MM.1S (cell line): ENCODE measurements at regions not wholly inside any gene's neighbourhood (a gene's known extent, or its start where the extent isn't known, plus 50 kb on each side); places are given as distances from the start of the nearest gene placed in this dataset.

Source experiments
- DNase-seq: peaks from one replicate; pipeline ENCODE4 v3.0.0-alpha.2; 2015
- H2AFZ ChIP-seq: fragments of 300-600 bp; sonication (generic); 2 replicates; pipeline ENCODE4 v1.6.0; 2016; ENCODE audit warnings: antibody characterized with exemption, low read length
- H3F3A ChIP-seq: fragments of 300-600 bp; sonication (generic); 2 replicates; pipeline ENCODE4 v1.6.1; 2016; ENCODE audit warnings: mild to moderate bottlenecking, antibody characterized with exemption, low read length, moderate library complexity, mixed read lengths; ENCODE audit not compliant: insufficient read depth
- H3K27ac ChIP-seq: fragments of 300-600 bp; sonication (generic); 2 replicates; pipeline ENCODE4 v1.5.1; 2016; ENCODE audit warnings: mild to moderate bottlenecking, low read length
- H3K27me3 ChIP-seq: fragments of 300-600 bp; sonication (generic); replicated peaks from 2 replicates; pipeline ENCODE4 v1.6.0; 2016; ENCODE audit warnings: low read length; ENCODE audit not compliant: insufficient read depth
- H3K36me3 ChIP-seq: fragments of 300-600 bp; sonication (generic); replicated peaks from 2 replicates; pipeline ENCODE4 v1.6.1; 2016; ENCODE audit warnings: mild to moderate bottlenecking, low read length, mixed read lengths; ENCODE audit not compliant: insufficient read depth
- H3K4me1 ChIP-seq: fragments of 300-600 bp; sonication (generic); 2 replicates; pipeline ENCODE4 v1.6.1; 2016; ENCODE audit warnings: low read length, mixed read lengths
- H3K4me2 ChIP-seq: fragments of 300-600 bp; sonication (generic); 2 replicates; pipeline ENCODE4 v1.6.0; 2016; ENCODE audit warnings: low read depth, low read length
- H3K4me3 ChIP-seq: fragments of 300-600 bp; sonication (generic); 2 replicates; pipeline ENCODE4 v1.5.1; 2016; ENCODE audit warnings: low read length, mixed read lengths
- H3K79me2 ChIP-seq: fragments of 300-600 bp; sonication (generic); 2 replicates; pipeline ENCODE4 v1.6.1; 2016; ENCODE audit warnings: mixed run types, low read length, mixed read lengths
- H3K9ac ChIP-seq: fragments of 300-600 bp; sonication (generic); 2 replicates; pipeline ENCODE4 v1.6.1; 2016; ENCODE audit warnings: low read length, mixed read lengths
- H3K9me2 ChIP-seq: fragments of 300-600 bp; sonication (generic); replicated peaks from 2 replicates; pipeline ENCODE4 v1.6.1; 2016; ENCODE audit warnings: mild to moderate bottlenecking, low read length, mixed read lengths; ENCODE audit not compliant: insufficient read depth
- H3K9me3 ChIP-seq: fragments of 300-600 bp; sonication (generic); replicated peaks from 2 replicates; pipeline ENCODE4 v1.6.1; 2016; ENCODE audit warnings: mild to moderate bottlenecking, low read length, mixed read lengths; ENCODE audit not compliant: insufficient read depth
- H4K20me1 ChIP-seq: fragments of 300-600 bp; sonication (generic); 2 replicates; pipeline ENCODE4 v1.6.1; 2016; ENCODE audit warnings: mild to moderate bottlenecking, low read length, moderate library complexity, mixed read lengths; ENCODE audit not compliant: insufficient read depth
- EZH2 ChIP-seq: fragments of 300-600 bp; sonication (generic); optimal IDR thresholded peaks from 2 replicates; pipeline ENCODE3; 2017; ENCODE audit warnings: low read depth, mild to moderate bottlenecking, antibody characterized with exemption, low read length, mixed read lengths
- EZH2phosphoT487 ChIP-seq: fragments of 300-600 bp; sonication (generic); IDR thresholded peaks from 2 replicates; pipeline ENCODE4 v1.6.1; 2018; ENCODE audit warnings: antibody characterized with exemption, low read length
- TF ChIP-seq, protein P1 (sequence below): fragments of 300-600 bp; sonication (generic); IDR thresholded peaks from 2 replicates; pipeline ENCODE4 v1.5.1; 2016; ENCODE audit warnings: antibody characterized with exemption, low read length, mixed read lengths

DNA sequence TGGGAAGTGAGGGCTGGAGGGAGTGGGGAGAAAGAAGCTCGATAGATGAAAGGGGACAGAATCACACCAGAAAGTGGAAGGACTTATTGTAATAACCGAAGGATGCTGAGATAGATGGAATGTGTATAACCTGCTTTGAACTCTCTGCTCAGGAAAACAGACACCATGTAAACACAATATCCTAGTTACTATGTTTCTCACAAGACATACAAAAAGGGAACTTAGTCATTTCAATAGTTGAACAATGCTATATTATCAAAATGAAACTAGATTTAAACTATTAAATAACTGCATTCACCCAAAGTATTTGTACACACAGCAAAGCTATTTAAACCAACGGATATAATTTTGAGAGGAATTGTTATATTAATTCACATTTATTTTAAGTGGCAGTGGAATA lies 108.3 kb upstream of the GADL1 start:
- Histone ChIP-seq H3K4me2 (no peak overlapping the region), H3K9ac (no peak overlapping the region), H3K79me2 (no peaks in the 10 kb centered on the region), H3K27ac (no peak overlapping the region), H4K20me1 (no peaks in the 10 kb centered on the region), H3K4me3 (no peak overlapping the region), H3K4me1 (no peaks in the 10 kb centered on the region), H3K27me3 (no peaks in the 10 kb centered on the region), H3F3A (no peaks in the 10 kb centered on the region), H3K9me3 (no peaks in the 10 kb centered on the region), H3K36me3 (no peaks in the 10 kb centered on the region), H3K9me2 (no peaks in the 10 kb centered on the region), H2AFZ (no peak overlapping the region)
- DNase-seq, result no peak
- TF ChIP-seq, protein P1, sequence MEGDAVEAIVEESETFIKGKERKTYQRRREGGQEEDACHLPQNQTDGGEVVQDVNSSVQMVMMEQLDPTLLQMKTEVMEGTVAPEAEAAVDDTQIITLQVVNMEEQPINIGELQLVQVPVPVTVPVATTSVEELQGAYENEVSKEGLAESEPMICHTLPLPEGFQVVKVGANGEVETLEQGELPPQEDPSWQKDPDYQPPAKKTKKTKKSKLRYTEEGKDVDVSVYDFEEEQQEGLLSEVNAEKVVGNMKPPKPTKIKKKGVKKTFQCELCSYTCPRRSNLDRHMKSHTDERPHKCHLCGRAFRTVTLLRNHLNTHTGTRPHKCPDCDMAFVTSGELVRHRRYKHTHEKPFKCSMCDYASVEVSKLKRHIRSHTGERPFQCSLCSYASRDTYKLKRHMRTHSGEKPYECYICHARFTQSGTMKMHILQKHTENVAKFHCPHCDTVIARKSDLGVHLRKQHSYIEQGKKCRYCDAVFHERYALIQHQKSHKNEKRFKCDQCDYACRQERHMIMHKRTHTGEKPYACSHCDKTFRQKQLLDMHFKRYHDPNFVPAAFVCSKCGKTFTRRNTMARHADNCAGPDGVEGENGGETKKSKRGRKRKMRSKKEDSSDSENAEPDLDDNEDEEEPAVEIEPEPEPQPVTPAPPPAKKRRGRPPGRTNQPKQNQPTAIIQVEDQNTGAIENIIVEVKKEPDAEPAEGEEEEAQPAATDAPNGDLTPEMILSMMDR, result no peak
- TF ChIP-seq EZH2 (no peak), EZH2phosphoT487 (no peak)

DNA sequence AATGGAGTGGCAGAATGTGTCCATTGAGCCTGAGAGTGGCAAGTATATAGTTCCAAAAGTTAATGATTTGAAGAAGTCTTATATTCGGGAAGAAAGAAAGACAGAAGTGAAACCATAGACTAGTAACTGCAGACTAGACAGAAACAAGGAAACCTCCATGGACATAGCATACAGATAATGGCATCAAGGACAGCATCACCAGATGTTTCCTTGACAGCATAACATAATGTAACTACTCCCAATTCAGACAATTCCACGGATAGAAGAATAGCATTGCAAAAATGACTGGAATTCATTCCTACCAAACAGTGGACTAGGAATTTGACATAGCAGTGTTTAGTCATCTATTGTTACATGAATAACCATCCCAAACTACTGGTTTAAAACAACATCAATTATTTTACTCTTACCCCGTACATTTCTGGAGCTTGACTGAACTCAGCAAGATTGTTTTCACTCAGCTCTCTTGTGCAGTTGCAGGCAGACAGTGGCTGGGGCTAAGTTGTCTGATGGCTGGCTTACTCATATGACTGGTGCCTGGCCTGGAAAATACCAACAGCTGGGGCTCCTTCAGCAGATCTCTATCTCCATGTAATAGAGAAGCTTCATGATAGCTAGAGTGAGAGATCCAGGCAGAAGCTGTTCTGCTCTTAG lies 109.7 kb upstream of the GADL1 start:
- no peaks in the 10 kb centered on the region for H3K27me3 ChIP-seq
- H4K20me1 ChIP-seq, result no peaks in the 10 kb centered on the region
- no peaks in the 10 kb centered on the region for H3K9me2 ChIP-seq
- no peak overlapping the region for H3K4me3 ChIP-seq
- H3K9ac ChIP-seq, result no peak overlapping the region
- no peaks in the 10 kb centered on the region for H3K4me1 ChIP-seq
- no peak for TF ChIP-seq EZH2
- TF ChIP-seq, protein P1, result no peak
- no peak for TF ChIP-seq EZH2phosphoT487
- no peaks in the 10 kb centered on the region for H3K36me3 ChIP-seq
- H3K9me3 ChIP-seq, result no peaks in the 10 kb centered on the region
- no peaks in the 10 kb centered on the region for H3K79me2 ChIP-seq
- H3K4me2 ChIP-seq, result no peak overlapping the region
- H2AFZ ChIP-seq, result no peak overlapping the region
- no peak for DNase-seq
- H3F3A ChIP-seq, result no peaks in the 10 kb centered on the region
- H3K27ac ChIP-seq, result no peak overlapping the region

DNA sequence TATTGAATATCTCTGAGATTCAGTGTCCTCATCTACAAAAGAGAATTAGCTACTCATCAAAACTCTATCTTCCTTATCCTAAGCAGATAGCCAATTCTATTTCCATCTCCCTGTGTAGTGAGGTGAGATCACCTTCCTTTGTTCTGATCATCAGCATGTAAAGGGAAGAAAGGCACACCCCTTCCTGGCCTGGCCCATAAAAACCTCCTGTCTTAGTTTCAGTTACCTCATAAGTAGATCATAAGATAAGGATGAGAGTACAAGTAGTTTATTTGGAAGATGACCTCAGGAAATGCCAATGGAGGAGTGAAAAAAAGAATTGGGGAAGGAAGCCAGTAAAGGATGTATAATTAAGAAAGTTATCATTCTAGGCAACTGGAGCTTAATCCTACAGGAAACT lies 114.5 kb upstream of the GADL1 start:
- H2AFZ ChIP-seq, result no peak overlapping the region
- H3K4me3 ChIP-seq, result no peak overlapping the region
- H3K27me3 ChIP-seq, result no peaks in the 10 kb centered on the region
- H3K4me1 ChIP-seq, result no peaks in the 10 kb centered on the region
- H3K4me2 ChIP-seq, result no peak overlapping the region
- TF ChIP-seq, protein P1, result no peak
- TF ChIP-seq EZH2, result no peak
- no peak for TF ChIP-seq EZH2phosphoT487
- H3K9me3 ChIP-seq, result no peaks in the 10 kb centered on the region
- no peak overlapping the region for H3K27ac ChIP-seq
- no peaks in the 10 kb centered on the region for H3K36me3 ChIP-seq
- DNase-seq, result no peak
- H3K9me2 ChIP-seq, result no peaks in the 10 kb centered on the region
- no peaks in the 10 kb centered on the region for H4K20me1 ChIP-seq
- no peak overlapping the region for H3K9ac ChIP-seq
- no peaks in the 10 kb centered on the region for H3K79me2 ChIP-seq
- no peaks in the 10 kb centered on the region for H3F3A ChIP-seq
